ENCODE measurements at regions not wholly inside any gene's neighbourhood (a gene's known extent, or its start where the extent isn't known, plus 50 kb on each side); places are given as distances from the start of the nearest gene placed in this dataset.
"Not testable (repeated sequence)": the region's sequence is repeated elsewhere in the genome, so short reads cannot be mapped to it uniquely, and the experiment has no call there.

GRCh38 chr11:87803748-87804147 is 371.5 kb downstream of the RAB38 start:
- Histone ChIP-seq H3K36me3 (no peaks in the 10 kb centered on the region), H3K9me3 (no peaks in the 10 kb centered on the region), H3K27me3 (no peaks in the 10 kb centered on the region), H3K4me3 (ENCODE audit: low read depth in 1 of 2, low read length in 1 of 2) (no peak overlapping the region), H3K27ac (no peak overlapping the region), H3K4me1 (ENCODE audit: control insufficient read depth in 1 of 2, insufficient read depth in 1 of 2, low read depth in 1 of 2, low read length in 1 of 2) (no peaks in the 10 kb centered on the region)
- no peak for TF ChIP-seq CTCF (IDR thresholded peaks at IDR 0.05)

GRCh38 chr11:87784862-87785261 is 390.4 kb downstream of the RAB38 start:
- H3K36me3 ChIP-seq; H3K4me3 ChIP-seq (ENCODE audit: low read depth in 1 of 2, low read length in 1 of 2); H3K27me3 ChIP-seq; H3K27ac ChIP-seq; H3K9me3 ChIP-seq; H3K4me1 ChIP-seq (ENCODE audit: control insufficient read depth in 1 of 2, insufficient read depth in 1 of 2, low read depth in 1 of 2, low read length in 1 of 2): not testable (repeated sequence)

GRCh38 chr11:87780068-87780413 is 395.2 kb downstream of the RAB38 start:
- Histone ChIP-seq H3K36me3 (no peaks in the 10 kb centered on the region), H3K27ac (no peak overlapping the region), H3K4me1 (ENCODE audit: control insufficient read depth in 1 of 2, insufficient read depth in 1 of 2, low read depth in 1 of 2, low read length in 1 of 2) (no peaks in the 10 kb centered on the region), H3K9me3 (no peaks in the 10 kb centered on the region), H3K27me3 (no peaks in the 10 kb centered on the region), H3K4me3 (ENCODE audit: low read depth in 1 of 2, low read length in 1 of 2) (no peak overlapping the region)
- TF ChIP-seq CTCF (IDR thresholded peaks at IDR 0.05): no peak

GRCh38 chr11:87779276-87780067 is 395.8 kb downstream of the RAB38 start:
- no peaks in the 10 kb centered on the region for H3K36me3 ChIP-seq

GRCh38 chr11:87778357-87778756 is 396.9 kb downstream of the RAB38 start:
- Histone ChIP-seq H3K36me3 (no peaks in the 10 kb centered on the region), H3K27me3 (no peaks in the 10 kb centered on the region)

More at GRCh38 chr11:87779276-87780067, 395.8 kb downstream of the RAB38 start:
- Histone ChIP-seq H3K27me3 (no peaks in the 10 kb centered on the region), H3K4me1 (ENCODE audit: control insufficient read depth in 1 of 2, insufficient read depth in 1 of 2, low read depth in 1 of 2, low read length in 1 of 2) (no peaks in the 10 kb centered on the region), H3K27ac (no peak overlapping the region), H3K9me3 (no peaks in the 10 kb centered on the region), H3K4me3 (ENCODE audit: low read depth in 1 of 2, low read length in 1 of 2) (no peak overlapping the region)
- no peak for TF ChIP-seq CTCF (IDR thresholded peaks at IDR 0.05)

More at GRCh38 chr11:87778357-87778756, 396.9 kb downstream of the RAB38 start:
- Histone ChIP-seq H3K9me3 (no peaks in the 10 kb centered on the region), H3K4me1 (ENCODE audit: control insufficient read depth in 1 of 2, insufficient read depth in 1 of 2, low read depth in 1 of 2, low read length in 1 of 2) (no peaks in the 10 kb centered on the region), H3K4me3 (ENCODE audit: low read depth in 1 of 2, low read length in 1 of 2) (no peak overlapping the region), H3K27ac (no peak overlapping the region)
- no peak for TF ChIP-seq CTCF (IDR thresholded peaks at IDR 0.05)

All from neutrophil (primary cell).